ENCODE measurements at regions not wholly inside any gene's neighbourhood (a gene's known extent, or its start where the extent isn't known, plus 50 kb on each side); places are given as distances from the start of the nearest gene placed in this dataset.

DNA sequence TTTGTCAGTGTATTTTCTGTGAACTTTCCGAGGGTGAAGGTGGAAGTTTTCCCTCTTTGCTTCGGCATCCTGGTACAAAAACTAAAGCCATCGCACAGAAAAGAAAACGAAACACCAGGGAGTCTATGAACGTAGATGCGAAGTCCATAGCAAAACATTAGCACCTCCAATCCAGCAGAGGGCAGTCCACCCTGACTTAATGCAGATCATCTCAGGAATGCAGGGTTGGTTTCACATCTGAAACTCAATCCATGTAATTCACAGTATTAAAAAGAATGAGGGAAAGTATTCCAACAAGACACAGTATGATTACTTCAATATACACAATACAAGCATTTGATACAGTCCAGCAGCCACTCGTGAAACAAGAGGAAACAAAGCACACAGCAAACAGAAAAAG is 70.8 kb downstream of the RTP5 start:
- TF ChIP-seq EP300 (IDR thresholded peaks at IDR 0.05) (no peak), POLR2A (IDR thresholded peaks at IDR 0.05) (no peak)
- TF ChIP-seq, protein P1, sequence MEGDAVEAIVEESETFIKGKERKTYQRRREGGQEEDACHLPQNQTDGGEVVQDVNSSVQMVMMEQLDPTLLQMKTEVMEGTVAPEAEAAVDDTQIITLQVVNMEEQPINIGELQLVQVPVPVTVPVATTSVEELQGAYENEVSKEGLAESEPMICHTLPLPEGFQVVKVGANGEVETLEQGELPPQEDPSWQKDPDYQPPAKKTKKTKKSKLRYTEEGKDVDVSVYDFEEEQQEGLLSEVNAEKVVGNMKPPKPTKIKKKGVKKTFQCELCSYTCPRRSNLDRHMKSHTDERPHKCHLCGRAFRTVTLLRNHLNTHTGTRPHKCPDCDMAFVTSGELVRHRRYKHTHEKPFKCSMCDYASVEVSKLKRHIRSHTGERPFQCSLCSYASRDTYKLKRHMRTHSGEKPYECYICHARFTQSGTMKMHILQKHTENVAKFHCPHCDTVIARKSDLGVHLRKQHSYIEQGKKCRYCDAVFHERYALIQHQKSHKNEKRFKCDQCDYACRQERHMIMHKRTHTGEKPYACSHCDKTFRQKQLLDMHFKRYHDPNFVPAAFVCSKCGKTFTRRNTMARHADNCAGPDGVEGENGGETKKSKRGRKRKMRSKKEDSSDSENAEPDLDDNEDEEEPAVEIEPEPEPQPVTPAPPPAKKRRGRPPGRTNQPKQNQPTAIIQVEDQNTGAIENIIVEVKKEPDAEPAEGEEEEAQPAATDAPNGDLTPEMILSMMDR (IDR thresholded peaks at IDR 0.05), result no peak
